GM19025 (cell line): ENCODE measurements at regions not wholly inside any gene's neighbourhood (a gene's known extent, or its start where the extent isn't known, plus 50 kb on each side); places are given as distances from the start of the nearest gene placed in this dataset.

Experiments
- ATAC-seq: cut with Tn5 transposase; IDR thresholded peaks from one replicate; pipeline ENCODE4 v1.9.1; 2021; ENCODE audit warnings: mild to moderate bottlenecking, low read depth, moderate library complexity; ENCODE audit not compliant: unreplicated experiment

- no peak for ATAC-seq
Observed at GRCh38 chr9:113646946-113647914, 183.7 kb downstream of the RGS3 start.

- no peak for ATAC-seq
Observed at GRCh38 chr9:113648048-113648447, 184.5 kb downstream of the RGS3 start.

GRCh38 chr9:113648586-113648985, 185.1 kb downstream of the RGS3 start:
- no peak for ATAC-seq

DNA sequence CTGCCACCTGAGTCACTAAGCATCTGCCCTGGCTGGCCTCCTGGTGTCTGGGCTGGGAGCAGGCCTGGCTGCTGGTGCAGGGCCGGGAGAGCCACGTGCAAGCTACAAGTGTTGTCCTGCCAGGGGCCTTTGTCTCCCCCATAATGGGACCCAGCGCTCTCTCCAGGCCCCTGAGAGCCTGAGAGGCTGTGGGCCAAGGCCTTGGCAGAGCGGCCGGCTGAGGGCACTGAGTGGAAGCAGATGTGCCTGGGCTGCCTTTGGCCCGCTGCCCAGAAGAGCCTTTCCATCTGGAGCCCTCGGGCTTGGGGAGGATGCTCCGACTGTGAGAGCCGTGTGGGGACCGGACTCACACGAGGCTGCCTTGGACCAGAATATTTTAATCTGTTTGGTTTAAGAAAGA, 185.5 kb downstream of the RGS3 start:
- no peak for ATAC-seq

DNA sequence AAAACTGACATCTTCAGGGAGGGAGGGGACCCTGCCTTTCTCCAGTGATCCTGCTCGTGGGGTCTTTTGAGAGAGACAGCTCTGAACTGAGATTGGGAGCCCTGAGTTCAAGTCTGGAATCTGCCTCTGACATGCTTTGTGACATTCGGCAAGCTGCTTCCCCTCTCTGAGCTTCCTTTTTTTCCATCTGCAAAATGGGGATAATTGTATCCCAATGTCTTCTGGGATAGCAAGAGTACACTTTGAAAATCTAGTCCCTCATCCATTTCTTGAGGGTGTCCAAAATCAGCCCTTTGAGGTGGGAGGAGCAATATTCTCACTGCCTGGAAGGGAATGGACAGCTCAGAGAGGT, 186.3 kb downstream of the RGS3 start:
- no peak for ATAC-seq

- no peak for ATAC-seq
Observed at GRCh38 chr9:113650207-113651131, 186.9 kb downstream of the RGS3 start.

DNA sequence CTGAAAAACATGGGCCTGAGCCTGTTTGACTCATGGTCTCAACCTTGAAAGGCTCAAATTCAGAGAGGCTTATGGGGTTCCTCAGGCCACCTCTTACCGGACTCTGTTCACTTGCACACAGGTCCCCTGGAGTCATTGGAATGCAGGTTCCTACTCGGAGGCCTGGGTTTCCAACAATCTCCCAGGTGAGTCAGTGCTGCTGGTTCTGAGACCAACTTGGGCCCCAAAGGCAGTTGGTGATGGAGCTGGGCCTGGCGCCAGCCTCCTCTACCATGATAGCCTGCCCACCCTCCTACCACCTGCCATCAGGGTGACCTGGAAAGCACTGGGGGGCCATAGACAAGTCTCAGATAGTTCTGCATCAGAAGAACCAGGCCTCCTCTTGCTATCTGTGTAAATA, 188.4 kb downstream of the RGS3 start:
- ATAC-seq, result no peak

DNA sequence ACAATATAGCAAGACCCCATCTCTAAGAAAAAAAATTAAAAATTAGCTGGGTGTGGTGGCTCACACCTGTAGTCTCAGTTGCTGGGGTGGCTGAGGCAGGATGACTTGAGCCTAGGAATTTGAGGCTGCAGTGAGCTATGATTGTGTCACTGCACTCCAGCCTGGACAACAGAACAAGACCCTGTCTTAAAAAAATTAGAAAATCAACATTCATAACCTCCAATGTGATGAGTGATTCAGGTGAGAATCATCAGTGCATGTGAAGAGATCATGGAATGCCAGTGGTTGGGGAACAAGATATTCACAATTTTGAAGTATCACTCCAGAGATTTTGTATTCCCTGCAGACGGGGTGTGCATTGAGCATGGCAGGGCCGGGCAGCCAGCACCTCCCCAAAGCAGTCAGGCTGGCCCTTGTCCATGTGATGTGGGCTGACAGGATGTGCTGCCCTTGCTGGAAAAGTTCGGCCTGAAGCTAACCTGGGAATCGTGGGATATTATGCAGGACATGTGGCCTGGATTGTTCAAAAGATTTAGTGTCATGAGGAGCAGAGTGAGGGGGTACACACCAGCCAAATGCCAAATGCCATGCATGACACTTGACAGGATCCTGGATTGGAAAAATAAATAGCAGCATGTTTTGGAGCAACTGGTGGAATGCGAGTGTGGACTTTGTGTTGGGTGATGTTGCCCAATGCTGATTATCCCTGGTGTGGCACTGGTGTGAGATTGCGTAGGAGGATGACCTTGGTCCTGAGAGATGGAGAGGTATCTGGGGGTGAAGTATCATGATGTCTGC, 189.0 kb downstream of the RGS3 start:
- ATAC-seq, result no peak

- no peak for ATAC-seq
Observed at GRCh38 chr9:113653746-113654604, 190.4 kb downstream of the RGS3 start.

DNA sequence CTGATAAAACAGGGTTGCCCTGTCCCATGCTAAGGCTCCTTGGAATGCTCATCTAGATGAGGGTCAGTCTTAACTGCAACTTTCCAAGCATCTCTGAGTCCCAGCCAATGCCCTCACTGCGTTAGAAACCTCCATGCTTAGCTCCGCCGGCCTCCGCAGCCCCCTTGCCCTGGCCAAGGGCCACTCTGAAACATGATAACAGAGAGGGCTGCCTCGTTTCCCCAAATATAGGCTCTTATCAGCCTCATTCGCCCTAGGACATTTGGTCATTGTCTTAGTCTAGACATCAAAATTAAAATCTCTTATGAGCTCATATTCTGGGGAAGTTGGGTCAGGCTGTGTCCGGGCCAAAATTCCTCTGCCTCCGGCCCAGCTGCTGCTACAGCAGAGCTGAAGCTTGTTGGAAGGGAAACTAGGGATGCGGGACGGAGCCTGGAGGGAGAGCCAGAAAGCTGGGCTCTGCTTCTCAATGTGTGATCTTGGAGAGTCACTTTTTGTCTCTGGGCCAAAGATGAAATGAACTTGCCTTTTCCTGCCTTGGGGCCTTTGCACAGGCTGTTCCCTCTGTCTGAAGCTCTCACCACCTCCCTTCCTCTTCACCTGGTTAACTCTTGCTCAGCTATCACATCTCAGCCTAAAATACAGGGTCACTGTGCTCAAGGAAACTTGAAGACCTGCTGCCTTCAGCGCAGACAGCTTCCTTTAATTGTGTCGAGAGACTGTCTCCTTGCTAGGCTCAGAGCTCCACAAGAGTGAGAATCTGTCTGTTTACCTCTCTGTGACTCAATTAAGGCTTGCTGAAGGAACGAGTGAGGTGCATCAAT, 191.3 kb downstream of the RGS3 start:
- no peak for ATAC-seq

GRCh38 chr9:113656771-113657670, 193.5 kb downstream of the RGS3 start:
- ATAC-seq, result no peak

DNA sequence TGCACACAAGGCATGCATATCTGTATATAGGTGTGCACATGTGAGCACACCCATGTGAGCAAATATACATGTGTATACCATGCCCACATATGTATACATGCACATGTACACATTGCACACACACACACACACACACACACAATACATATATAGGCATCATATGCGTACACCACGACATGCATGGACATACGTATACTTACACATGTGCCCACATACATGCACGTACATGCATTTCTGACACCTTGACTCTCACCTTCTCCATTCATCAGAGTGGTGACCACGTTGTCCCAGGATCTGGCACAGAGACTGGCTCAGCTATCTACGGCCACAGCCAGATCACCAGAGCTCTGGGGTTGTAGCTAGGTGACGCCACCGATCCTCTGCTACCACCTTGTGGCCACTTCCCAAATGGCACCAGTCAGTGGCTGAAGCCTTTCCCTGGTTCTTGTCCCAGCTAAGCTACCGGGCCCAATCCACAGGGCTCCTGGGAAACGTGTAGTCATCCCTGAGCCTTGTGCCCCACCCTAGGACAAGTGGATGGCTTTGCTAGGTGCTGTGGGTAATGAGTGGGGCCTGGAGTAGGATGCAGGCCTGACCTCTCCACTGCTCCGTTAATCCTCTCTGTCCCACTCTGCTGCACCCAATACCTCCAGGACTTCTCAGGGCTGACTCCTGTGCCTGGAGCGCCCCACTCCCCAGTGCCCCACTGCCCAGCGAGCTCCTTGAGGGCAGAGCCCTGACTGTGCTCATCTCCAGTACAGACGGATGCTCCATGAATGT, 194.4 kb downstream of the RGS3 start:
- peak; percentile 77 for ATAC-seq

DNA sequence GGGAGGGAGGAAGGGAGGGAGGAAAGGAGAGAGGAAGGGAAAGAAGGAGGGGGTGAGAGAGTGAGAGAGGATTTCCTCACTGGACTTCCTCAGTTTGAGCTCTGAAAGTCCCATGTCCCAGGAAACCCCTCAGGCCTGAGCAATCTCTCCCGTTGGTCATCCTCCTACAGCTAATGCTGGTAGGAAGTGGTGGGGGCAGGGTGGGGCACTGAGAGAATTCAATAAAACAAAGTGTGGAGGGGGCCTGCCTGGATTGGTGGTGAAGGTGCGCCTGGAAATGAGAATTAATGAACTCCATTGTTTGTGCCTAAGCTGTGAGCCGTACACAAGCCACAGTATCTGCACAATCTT, 195.0 kb downstream of the RGS3 start:
- no peak for ATAC-seq

DNA sequence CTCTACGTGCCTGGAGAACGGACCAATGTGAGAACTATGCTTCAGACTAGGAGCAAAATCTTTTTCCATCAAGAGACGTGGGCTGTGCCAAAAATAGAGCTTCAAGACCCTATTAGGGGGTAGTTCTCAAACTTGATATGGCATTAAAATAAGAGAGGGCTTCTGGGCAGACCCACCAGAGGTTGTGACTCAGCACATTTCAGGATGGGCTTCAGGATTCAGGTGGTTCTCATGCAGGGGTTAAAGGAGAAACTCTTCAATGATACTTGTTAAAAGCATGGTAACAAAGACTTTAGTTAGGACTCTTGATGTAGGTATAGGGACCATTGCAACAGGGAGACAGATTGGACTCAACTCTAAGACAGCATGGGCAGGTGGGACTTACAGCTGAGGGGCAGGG, 195.5 kb downstream of the RGS3 start:
- ATAC-seq, result no peak

- ATAC-seq, result no peak
Observed at GRCh38 chr9:113659740-113660139, 196.2 kb downstream of the RGS3 start.

DNA sequence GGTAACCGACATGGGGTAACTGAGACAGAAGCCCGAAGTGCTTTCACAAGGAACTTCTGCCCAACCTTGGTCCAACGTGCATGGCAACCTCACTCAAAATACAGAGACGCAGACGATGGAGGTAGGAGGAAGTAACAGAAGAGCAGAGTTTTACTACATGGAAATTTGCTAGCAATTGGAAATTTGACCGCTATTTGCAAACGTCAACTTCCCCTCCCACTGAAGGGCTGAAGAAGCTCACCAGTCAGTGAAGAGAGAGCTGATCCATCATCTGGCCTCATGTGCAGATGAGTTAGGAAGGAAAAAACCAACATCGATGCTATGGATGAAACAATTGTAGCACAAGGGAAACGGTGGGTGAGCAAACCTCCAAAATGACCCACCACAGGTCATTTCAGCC, 196.7 kb downstream of the RGS3 start:
- no peak for ATAC-seq

GRCh38 chr9:113661074-113661473, 197.5 kb downstream of the RGS3 start:
- ATAC-seq, result no peak
